Panc1 (cell line): ENCODE measurements at regions not wholly inside any gene's neighbourhood (a gene's known extent, or its start where the extent isn't known, plus 50 kb on each side); places are given as distances from the start of the nearest gene placed in this dataset.

ENCODE experiments used
- POLR2AphosphoS5 ChIP-seq: IDR thresholded peaks from 2 replicates; pipeline ENCODE4 v1.6.1; 2012; ENCODE audit warnings: mild to moderate bottlenecking, low read depth, low read length, moderate library complexity
- SIN3A ChIP-seq: IDR thresholded peaks from 2 replicates; pipeline ENCODE4 v1.6.1; 2012; ENCODE audit warnings: low read depth, mild to moderate bottlenecking, low read length, moderate library complexity, borderline replicate concordance; ENCODE audit not compliant: insufficient read depth
- TCF7L2 ChIP-seq: IDR thresholded peaks from 2 replicates; pipeline ENCODE4 v1.6.1; 2011; ENCODE audit warnings: mild to moderate bottlenecking, low read depth, low read length, inconsistent platforms
- TF ChIP-seq, protein P1 (sequence below), 2 experiments: IDR thresholded peaks; 2 replicates each; pipeline ENCODE4 v1.6.1; 2011 to 2012; ENCODE audit warnings: low read depth in 2 of 2, control low read depth in 1 of 2, low read length in 1 of 2, mild to moderate bottlenecking in 1 of 2, moderate library complexity in 1 of 2; ENCODE audit not compliant: insufficient read depth in 1 of 2
- TF ChIP-seq, protein P2 (sequence below): fragments of 450-650 bp; IDR thresholded peaks from 2 replicates; pipeline ENCODE4 v1.5.1; 2017; ENCODE audit warnings: mild to moderate bottlenecking

DNA sequence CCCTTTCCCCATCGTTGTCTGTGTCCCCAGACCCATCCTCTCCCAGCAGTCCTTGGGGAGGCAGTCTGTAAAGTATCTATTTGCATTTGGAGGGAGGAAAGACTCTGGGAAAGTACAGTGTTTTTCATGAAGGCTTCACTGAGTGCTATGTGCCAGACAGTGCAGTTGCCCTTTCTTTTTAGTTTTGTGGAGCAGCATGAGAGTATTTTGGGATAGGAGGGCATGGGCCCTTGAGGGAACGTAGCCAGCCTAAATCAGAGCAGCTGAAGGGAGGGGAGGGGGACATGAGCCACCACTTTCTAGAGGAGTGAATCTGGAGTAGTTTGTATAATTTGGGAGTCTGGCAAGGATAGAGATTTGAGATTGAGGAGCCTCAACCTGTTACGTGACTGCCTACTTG is 404.0 kb upstream of the KAZN start:
- TF ChIP-seq, protein P1, sequence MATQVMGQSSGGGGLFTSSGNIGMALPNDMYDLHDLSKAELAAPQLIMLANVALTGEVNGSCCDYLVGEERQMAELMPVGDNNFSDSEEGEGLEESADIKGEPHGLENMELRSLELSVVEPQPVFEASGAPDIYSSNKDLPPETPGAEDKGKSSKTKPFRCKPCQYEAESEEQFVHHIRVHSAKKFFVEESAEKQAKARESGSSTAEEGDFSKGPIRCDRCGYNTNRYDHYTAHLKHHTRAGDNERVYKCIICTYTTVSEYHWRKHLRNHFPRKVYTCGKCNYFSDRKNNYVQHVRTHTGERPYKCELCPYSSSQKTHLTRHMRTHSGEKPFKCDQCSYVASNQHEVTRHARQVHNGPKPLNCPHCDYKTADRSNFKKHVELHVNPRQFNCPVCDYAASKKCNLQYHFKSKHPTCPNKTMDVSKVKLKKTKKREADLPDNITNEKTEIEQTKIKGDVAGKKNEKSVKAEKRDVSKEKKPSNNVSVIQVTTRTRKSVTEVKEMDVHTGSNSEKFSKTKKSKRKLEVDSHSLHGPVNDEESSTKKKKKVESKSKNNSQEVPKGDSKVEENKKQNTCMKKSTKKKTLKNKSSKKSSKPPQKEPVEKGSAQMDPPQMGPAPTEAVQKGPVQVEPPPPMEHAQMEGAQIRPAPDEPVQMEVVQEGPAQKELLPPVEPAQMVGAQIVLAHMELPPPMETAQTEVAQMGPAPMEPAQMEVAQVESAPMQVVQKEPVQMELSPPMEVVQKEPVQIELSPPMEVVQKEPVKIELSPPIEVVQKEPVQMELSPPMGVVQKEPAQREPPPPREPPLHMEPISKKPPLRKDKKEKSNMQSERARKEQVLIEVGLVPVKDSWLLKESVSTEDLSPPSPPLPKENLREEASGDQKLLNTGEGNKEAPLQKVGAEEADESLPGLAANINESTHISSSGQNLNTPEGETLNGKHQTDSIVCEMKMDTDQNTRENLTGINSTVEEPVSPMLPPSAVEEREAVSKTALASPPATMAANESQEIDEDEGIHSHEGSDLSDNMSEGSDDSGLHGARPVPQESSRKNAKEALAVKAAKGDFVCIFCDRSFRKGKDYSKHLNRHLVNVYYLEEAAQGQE (IDR thresholded peaks at IDR 0.05; ENCODE audit: insufficient read depth in 1 of 2, low read depth in 2 of 2, low read length in 1 of 2), result no peak
- TF ChIP-seq, protein P2, sequence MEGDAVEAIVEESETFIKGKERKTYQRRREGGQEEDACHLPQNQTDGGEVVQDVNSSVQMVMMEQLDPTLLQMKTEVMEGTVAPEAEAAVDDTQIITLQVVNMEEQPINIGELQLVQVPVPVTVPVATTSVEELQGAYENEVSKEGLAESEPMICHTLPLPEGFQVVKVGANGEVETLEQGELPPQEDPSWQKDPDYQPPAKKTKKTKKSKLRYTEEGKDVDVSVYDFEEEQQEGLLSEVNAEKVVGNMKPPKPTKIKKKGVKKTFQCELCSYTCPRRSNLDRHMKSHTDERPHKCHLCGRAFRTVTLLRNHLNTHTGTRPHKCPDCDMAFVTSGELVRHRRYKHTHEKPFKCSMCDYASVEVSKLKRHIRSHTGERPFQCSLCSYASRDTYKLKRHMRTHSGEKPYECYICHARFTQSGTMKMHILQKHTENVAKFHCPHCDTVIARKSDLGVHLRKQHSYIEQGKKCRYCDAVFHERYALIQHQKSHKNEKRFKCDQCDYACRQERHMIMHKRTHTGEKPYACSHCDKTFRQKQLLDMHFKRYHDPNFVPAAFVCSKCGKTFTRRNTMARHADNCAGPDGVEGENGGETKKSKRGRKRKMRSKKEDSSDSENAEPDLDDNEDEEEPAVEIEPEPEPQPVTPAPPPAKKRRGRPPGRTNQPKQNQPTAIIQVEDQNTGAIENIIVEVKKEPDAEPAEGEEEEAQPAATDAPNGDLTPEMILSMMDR, result no peak
- TF ChIP-seq POLR2AphosphoS5 (no peak), TCF7L2 (no peak), SIN3A (no peak)
